ENCODE measurements at regions not wholly inside any gene's neighbourhood (a gene's known extent, or its start where the extent isn't known, plus 50 kb on each side); places are given as distances from the start of the nearest gene placed in this dataset.

DNA sequence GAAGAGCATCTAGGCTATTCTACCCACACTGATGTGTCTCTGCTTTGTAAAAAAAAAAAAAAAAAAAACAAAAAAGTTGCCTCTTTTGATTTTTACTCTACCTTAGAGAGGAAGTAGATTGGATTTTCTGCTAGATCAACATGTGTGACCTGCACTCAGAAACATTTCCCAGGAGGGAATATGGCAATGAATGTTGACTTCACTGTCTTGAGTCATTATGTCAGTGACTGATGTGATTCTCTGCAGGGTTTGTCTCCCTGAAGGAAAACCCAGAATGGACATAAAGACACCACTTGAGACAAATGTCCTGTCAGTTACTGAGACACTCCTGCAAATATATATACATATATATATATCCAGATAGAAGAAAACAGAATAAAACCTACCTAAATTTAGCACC lies 370.3 kb downstream of the BMPER start:
- TF ChIP-seq, protein P1, sequence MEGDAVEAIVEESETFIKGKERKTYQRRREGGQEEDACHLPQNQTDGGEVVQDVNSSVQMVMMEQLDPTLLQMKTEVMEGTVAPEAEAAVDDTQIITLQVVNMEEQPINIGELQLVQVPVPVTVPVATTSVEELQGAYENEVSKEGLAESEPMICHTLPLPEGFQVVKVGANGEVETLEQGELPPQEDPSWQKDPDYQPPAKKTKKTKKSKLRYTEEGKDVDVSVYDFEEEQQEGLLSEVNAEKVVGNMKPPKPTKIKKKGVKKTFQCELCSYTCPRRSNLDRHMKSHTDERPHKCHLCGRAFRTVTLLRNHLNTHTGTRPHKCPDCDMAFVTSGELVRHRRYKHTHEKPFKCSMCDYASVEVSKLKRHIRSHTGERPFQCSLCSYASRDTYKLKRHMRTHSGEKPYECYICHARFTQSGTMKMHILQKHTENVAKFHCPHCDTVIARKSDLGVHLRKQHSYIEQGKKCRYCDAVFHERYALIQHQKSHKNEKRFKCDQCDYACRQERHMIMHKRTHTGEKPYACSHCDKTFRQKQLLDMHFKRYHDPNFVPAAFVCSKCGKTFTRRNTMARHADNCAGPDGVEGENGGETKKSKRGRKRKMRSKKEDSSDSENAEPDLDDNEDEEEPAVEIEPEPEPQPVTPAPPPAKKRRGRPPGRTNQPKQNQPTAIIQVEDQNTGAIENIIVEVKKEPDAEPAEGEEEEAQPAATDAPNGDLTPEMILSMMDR (conservative IDR thresholded peaks at IDR 0.05; ENCODE audit: low read depth, low read length), result no peak
- no peak for TF ChIP-seq EZH2 (IDR thresholded peaks at IDR 0.05; ENCODE audit: borderline replicate concordance, low read depth, low read length, poor library complexity, severe bottlenecking)

All from A673 (cell line).